ENCODE measurements at regions not wholly inside any gene's neighbourhood (a gene's known extent, or its start where the extent isn't known, plus 50 kb on each side); places are given as distances from the start of the nearest gene placed in this dataset.
"Not testable (repeated sequence)": the region's sequence is repeated elsewhere in the genome, so short reads cannot be mapped to it uniquely, and the experiment has no call there.

GRCh38 chr5:90134381-90134780 lies 275.2 kb downstream of the CETN3 start:
- DNase-seq (ENCODE audit: low read depth), result no peak

DNA sequence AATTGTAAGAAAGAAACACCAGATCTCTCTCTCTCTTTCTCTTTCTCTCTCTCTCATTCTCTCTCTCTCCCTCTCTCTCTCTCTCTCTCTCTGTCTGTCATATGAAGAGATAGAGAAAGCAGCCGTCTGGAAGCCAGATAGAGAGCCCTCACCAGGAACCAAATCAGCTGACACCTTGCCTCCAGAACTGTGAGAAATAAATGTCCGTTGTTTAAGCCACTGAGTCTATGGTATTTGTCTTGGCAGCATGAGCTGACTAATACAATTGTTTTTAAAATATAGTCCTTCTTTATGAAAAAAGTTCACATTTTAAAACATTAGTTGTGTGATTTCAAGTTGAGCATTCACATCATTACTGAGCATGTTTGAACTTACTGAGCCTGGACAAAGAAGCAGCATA lies 275.6 kb downstream of the CETN3 start:
- no peak for DNase-seq (ENCODE audit: low read depth)

DNA sequence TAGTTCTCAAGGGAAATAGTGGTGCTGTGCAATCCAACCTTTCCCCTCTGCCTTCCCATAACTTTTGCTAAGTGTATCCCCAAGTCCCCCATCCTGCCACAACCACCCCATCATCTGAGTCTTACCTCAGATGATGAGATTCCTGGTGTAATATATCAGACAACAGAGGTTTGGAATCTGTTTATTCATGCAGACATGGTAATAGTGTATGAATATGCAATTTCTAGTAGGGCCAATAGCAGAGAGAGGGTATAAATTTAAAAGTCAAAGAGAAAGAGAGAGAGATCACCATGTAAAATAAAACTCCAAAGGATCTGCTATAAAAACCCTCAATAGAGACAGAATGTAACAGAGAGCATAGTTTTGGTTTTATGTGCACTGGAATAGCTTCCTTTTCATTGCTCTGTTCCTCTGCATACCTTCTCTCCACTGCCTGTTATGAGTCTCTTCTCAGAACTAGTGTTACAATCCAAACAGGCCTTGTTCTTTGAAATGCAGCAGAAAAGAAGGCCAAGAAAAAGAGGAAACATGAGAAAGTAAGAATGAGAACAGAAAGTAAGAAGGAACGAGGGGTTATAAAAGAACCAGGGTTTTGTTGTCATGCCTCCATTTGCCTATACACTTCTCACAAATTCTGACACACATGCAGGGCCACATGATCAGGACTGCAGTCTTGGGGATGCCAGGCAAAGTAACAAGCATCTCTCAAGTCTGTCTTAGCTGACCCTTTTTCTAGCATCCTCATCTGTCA lies 278.0 kb downstream of the CETN3 start:
- no peak for DNase-seq (ENCODE audit: low read depth)

GRCh38 chr5:90128551-90128950 lies 281.0 kb downstream of the CETN3 start:
- no peak for DNase-seq (ENCODE audit: low read depth)

GRCh38 chr5:90119531-90119971 lies 290.0 kb downstream of the CETN3 start:
- DNase-seq (ENCODE audit: low read depth), result peak; percentile 12

DNA sequence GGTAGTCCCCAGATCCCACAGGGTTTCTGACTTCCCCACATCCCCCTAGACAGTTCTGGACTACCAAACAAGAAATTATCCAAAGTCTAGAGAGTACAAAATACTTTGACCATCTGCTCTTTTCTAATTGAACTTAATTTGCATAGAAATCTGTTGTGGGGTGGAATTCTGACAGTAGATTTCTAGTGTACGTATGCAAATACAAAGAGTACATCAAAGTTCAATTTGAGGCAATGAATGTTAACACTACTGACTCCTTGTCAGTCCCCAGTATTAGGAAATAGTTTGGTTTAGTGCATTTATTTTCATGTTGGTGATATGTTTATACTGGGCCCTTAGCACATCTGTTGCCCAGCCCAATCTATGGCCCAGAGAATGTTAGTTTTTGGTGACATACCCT lies 292.6 kb downstream of the CETN3 start:
- DNase-seq (ENCODE audit: low read depth), result no peak

DNA sequence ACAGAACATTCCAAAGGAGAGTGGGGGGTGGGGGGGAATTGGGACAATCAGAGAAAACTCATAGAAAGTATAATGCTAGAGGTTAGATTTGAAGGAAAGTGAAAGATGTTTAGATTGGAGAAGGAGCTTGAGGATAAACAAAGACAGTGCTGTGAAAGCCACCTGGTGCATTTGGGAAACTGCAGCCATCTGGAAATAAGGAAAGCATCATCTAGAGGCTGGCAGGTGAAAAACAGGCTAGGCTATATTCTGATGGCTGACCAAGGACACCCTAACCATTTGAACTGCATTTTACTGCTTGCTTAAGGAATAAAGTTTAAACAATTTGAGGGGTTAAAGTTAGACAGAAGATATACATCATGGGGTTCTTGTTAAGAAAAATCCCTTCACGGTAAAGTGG lies 296.4 kb downstream of the CETN3 start:
- DNase-seq (ENCODE audit: low read depth), result no peak

- DNase-seq (ENCODE audit: low read depth), result no peak
Measured at GRCh38 chr5:90112033-90112692, 297.4 kb downstream of the CETN3 start.

GRCh38 chr5:90111364-90112032 lies 298.1 kb downstream of the CETN3 start:
- no peak for DNase-seq (ENCODE audit: low read depth)

- no peak for DNase-seq (ENCODE audit: low read depth)
Measured at GRCh38 chr5:90109285-90109684, 300.3 kb downstream of the CETN3 start.

DNA sequence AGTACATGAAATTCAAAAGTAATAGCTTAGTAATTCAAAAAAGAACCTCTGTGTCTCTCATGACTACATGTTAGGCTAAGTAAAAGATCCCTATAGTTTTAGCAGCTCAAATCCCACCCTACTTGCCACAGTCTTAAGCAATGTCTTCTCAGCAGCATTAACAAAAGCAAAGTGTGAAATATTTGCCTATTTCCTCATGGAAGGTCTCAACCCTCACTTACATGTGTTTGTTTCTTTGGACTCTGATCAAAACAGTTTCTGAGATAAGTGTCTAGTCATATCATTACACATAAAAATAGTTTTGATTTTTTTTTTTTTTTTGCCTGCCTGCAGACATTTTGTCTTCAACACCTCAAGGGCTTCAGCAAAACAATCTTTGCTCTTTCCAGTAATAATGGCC lies 310.5 kb downstream of the CETN3 start:
- DNase-seq (ENCODE audit: low read depth), result no peak

- DNase-seq (ENCODE audit: low read depth), result no peak
Measured at GRCh38 chr5:90097082-90097477, 312.5 kb downstream of the CETN3 start.

GRCh38 chr5:90096415-90097081 lies 313.0 kb downstream of the CETN3 start:
- DNase-seq (ENCODE audit: low read depth), result no peak

DNA sequence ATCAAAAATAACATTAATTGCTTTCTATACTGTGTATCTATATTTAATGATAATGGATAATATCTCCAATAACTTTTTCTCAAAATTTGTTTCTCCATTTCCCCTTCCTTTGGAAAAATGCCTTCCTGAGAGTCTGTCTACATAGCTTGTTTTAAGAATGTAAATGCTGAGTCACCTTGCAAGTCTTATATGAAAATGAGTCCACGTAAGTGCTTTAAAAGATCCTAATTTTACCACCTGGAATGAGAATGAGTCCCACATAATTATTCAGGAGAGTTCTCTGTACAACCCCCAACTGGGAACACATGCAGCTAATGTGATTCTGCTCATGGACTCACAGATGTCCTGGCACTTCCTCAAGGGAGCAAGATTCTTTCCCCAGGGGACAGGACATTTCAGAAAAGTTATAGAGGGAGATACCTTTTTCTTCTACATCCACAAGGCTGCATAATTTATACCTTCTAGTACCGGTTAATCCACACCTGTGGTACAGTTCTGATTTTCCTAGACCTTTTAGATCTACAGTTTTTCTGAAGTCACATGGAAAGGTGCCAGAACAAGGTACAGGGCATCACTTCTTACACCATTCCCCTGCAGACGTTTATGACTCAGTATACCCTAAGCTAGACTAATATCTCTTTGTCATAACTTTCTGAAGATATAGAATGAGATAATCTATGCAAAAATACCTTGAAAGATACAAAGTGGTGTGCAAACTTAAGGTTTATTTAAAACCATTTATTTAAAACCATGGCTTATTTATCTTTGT lies 314.1 kb downstream of the CETN3 start:
- DNase-seq (ENCODE audit: low read depth), result no peak

GRCh38 chr5:90093751-90094485 lies 315.6 kb downstream of the CETN3 start:
- DNase-seq (ENCODE audit: low read depth), result no peak

- no peak for DNase-seq (ENCODE audit: low read depth)
Measured at GRCh38 chr5:90092734-90093133, 316.8 kb downstream of the CETN3 start.

- no peak for DNase-seq (ENCODE audit: low read depth)
Measured at GRCh38 chr5:90084342-90084741, 325.2 kb downstream of the CETN3 start.

GRCh38 chr5:90073026-90073570 lies 336.5 kb downstream of the CETN3 start:
- not testable (repeated sequence) for DNase-seq (ENCODE audit: low read depth)

GRCh38 chr5:90071656-90072055 lies 337.9 kb downstream of the CETN3 start:
- DNase-seq (ENCODE audit: low read depth), result no peak

DNA sequence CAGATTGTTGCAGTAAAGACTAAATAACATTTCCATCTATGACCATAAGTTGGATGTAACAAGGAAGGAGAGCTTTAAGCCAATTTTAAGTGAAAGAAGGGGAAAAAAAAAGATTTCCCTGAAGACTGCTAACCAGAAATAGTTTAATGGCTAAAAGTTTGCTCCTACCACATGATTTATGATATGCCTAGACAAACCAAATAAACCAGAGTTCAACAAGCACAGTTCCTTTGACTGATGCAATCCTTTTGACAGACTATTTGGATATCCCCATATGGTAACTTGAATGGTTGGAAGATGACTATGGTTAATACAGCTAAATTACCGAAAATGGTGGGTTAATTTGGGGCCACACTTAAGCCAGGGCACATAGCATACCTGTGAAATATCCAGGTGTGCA lies 338.5 kb downstream of the CETN3 start:
- DNase-seq (ENCODE audit: low read depth), result no peak

GRCh38 chr5:90066920-90067319 lies 342.6 kb downstream of the CETN3 start:
- DNase-seq (ENCODE audit: low read depth), result no peak

Measured in fibroblast of gingiva (primary cell).